Activated CD8-positive, alpha-beta T cell treated with anti-CD3 and anti-CD28 coated beads for 36 hours (primary cell): ENCODE measurements at regions not wholly inside any gene's neighbourhood (a gene's known extent, or its start where the extent isn't known, plus 50 kb on each side); places are given as distances from the start of the nearest gene placed in this dataset.

Experiments used
- ATAC-seq: fragments of 200-7000 bp; cut with Tn5 transposase; one replicate; pipeline ENCODE4 v1.10.0; 2021; ENCODE audit warnings: mild to moderate bottlenecking, moderate library complexity
- CTCF ChIA-PET: fragments of 350-600 bp; sonication (Branson Sonifier 250); formaldehyde crosslinking; loops from one replicate; lab custom pipeline; 2021; ENCODE audit warnings: antibody characterized with exemption; lab: Charles Lee
- POLR2A ChIA-PET: fragments of 350-600 bp; sonication (Branson Sonifier 250); formaldehyde crosslinking; loops from one replicate; lab custom pipeline; 2021; ENCODE audit warnings: antibody characterized with exemption; lab: Charles Lee
- DNase-seq: peaks from one replicate; pipeline ENCODE4 v3.0.0-alpha.2; 2020
- H3K27ac Mint-ChIP-seq: one replicate; pipeline ENCODE4 v1.8.0; 2021; ENCODE audit warnings: mild to moderate bottlenecking, mixed read lengths
- H3K27me3 Mint-ChIP-seq: one replicate; pipeline ENCODE4 v1.8.0; 2021; ENCODE audit warnings: mixed read lengths
- H3K36me3 Mint-ChIP-seq: one replicate; pipeline ENCODE4 v1.8.0; 2021; ENCODE audit warnings: low read depth, mixed read lengths
- H3K4me1 Mint-ChIP-seq: one replicate; pipeline ENCODE4 v1.8.0; 2021; ENCODE audit warnings: low read depth, mixed read lengths
- H3K4me3 Mint-ChIP-seq: one replicate; pipeline ENCODE4 v1.8.0; 2021; ENCODE audit warnings: mild to moderate bottlenecking, moderate library complexity, mixed read lengths
- H3K9me3 Mint-ChIP-seq: one replicate; pipeline ENCODE4 v1.8.0; 2021; ENCODE audit warnings: mixed read lengths
- CTCF ChIP-seq: fragments of 200-600 bp; IDR thresholded peaks from one replicate; pipeline ENCODE4 v1.8.0; 2022; ENCODE audit warnings: antibody characterized with exemption, mild to moderate bottlenecking
- intact Hi-C: fragments of 100-400 bp; cut with micrococcal nuclease; formaldehyde crosslinking; loops from one replicate; pipeline ENCODE4 v1.10.0; 2022

- no peak overlapping the region for H3K4me3 Mint-ChIP-seq
- H3K4me1 Mint-ChIP-seq = no peaks in the 10 kb centered on the region
- H3K27me3 Mint-ChIP-seq = peaks cover 10% of the 10 kb centered on the region
- TF ChIP-seq CTCF = no peak
- ATAC-seq (no peak), DNase-seq (no peak)
- no peak overlapping the region for H3K27ac Mint-ChIP-seq
- H3K36me3 Mint-ChIP-seq = no peaks in the 10 kb centered on the region
- peaks cover 7% of the 10 kb centered on the region for H3K9me3 Mint-ChIP-seq
- ChIA-PET CTCF (no interaction called here), POLR2A (interaction anchor here (1.0 kb wide), 1 partner anchor 121 kb away, joined by 4 read pairs; no protein-coding TSS in a partner anchor)
- intact Hi-C loops = no loop called here
Observed at GRCh38 chr5:174818430-174818829, 94.0 kb downstream of the MSX2 start.

- Mint-ChIP-seq H3K27me3 (peaks cover 9% of the 10 kb centered on the region), H3K9me3 (peaks cover 7% of the 10 kb centered on the region), H3K27ac (no peak overlapping the region), H3K4me1 (no peaks in the 10 kb centered on the region), H3K36me3 (no peaks in the 10 kb centered on the region), H3K4me3 (no peak overlapping the region)
- intact Hi-C loops = no loop called here
- POLR2A ChIA-PET = interaction anchor here (1.0 kb wide), 1 partner anchor 120 kb away, joined by 4 read pairs; no protein-coding TSS in a partner anchor
- no peak for TF ChIP-seq CTCF
- ATAC-seq (no peak), DNase-seq (no peak)
- CTCF ChIA-PET = no interaction called here
Observed at GRCh38 chr5:174817610-174818009, 93.2 kb downstream of the MSX2 start.

GRCh38 chr5:174816858-174817257 lies 92.5 kb downstream of the MSX2 start:
- intact Hi-C loops = no loop called here
- no peak overlapping the region for H3K4me3 Mint-ChIP-seq
- no peak overlapping the region for H3K27ac Mint-ChIP-seq
- ATAC-seq (no peak), DNase-seq (no peak)
- H3K9me3 Mint-ChIP-seq = peaks cover 7% of the 10 kb centered on the region
- ChIA-PET CTCF (no interaction called here), POLR2A (no interaction called here)
- H3K4me1 Mint-ChIP-seq = no peaks in the 10 kb centered on the region
- peaks cover 4% of the 10 kb centered on the region for H3K27me3 Mint-ChIP-seq
- TF ChIP-seq CTCF = no peak
- no peaks in the 10 kb centered on the region for H3K36me3 Mint-ChIP-seq

GRCh38 chr5:174811438-174811837 lies 87.1 kb downstream of the MSX2 start:
- H3K4me1 Mint-ChIP-seq = no peaks in the 10 kb centered on the region
- ATAC-seq (no peak), DNase-seq (no peak)
- no peaks in the 10 kb centered on the region for H3K36me3 Mint-ChIP-seq
- intact Hi-C loops = no loop called here
- CTCF ChIA-PET = no interaction called here
- TF ChIP-seq CTCF = no peak
- POLR2A ChIA-PET = no interaction called here
- H3K4me3 Mint-ChIP-seq = no peak overlapping the region
- H3K27ac Mint-ChIP-seq = no peak overlapping the region
- peaks cover 7% of the 10 kb centered on the region for H3K9me3 Mint-ChIP-seq
- H3K27me3 Mint-ChIP-seq = no peaks in the 10 kb centered on the region

GRCh38 chr5:174810796-174811195 lies 86.4 kb downstream of the MSX2 start:
- no peak overlapping the region for H3K4me3 Mint-ChIP-seq
- DNase-seq = no peak
- intact Hi-C loops = no loop called here
- no peaks in the 10 kb centered on the region for H3K27me3 Mint-ChIP-seq
- ChIA-PET CTCF (interaction anchor here (1.0 kb wide), 1 partner anchor 17 kb away, joined by 3 read pairs; no protein-coding TSS in a partner anchor), POLR2A (no interaction called here)
- no peaks in the 10 kb centered on the region for H3K36me3 Mint-ChIP-seq
- no peak overlapping the region for H3K27ac Mint-ChIP-seq
- H3K4me1 Mint-ChIP-seq = no peaks in the 10 kb centered on the region
- no peak for TF ChIP-seq CTCF
- ATAC-seq = no peak
- peaks cover 2% of the 10 kb centered on the region for H3K9me3 Mint-ChIP-seq
